D721Med (cell line): ENCODE measurements at regions not wholly inside any gene's neighbourhood (a gene's known extent, or its start where the extent isn't known, plus 50 kb on each side); places are given as distances from the start of the nearest gene placed in this dataset.

ENCODE experiments used
- DNase-seq: peaks from one replicate; pipeline ENCODE4 v3.0.0; 2011; ENCODE audit warnings: low spot score; ENCODE audit not compliant: insufficient read length
- FAIRE-seq: peaks from 2 replicates; lab custom pipeline; 2011; peaks lifted over from hg19 to GRCh38; lab: Jason Lieb, UNC
- TF ChIP-seq, protein P1 (sequence below): IDR thresholded peaks from 2 replicates; pipeline ENCODE4 v1.5.1; 2012; ENCODE audit warnings: mild to moderate bottlenecking, control low read depth; ENCODE audit not compliant: insufficient read depth; ENCODE audit errors: missing control alignments

GRCh38 chr4:136768925-136769275, 763.4 kb downstream of the PCDH18 start:
- DNase-seq (no peak), FAIRE-seq (no peak)
- TF ChIP-seq, protein P1, sequence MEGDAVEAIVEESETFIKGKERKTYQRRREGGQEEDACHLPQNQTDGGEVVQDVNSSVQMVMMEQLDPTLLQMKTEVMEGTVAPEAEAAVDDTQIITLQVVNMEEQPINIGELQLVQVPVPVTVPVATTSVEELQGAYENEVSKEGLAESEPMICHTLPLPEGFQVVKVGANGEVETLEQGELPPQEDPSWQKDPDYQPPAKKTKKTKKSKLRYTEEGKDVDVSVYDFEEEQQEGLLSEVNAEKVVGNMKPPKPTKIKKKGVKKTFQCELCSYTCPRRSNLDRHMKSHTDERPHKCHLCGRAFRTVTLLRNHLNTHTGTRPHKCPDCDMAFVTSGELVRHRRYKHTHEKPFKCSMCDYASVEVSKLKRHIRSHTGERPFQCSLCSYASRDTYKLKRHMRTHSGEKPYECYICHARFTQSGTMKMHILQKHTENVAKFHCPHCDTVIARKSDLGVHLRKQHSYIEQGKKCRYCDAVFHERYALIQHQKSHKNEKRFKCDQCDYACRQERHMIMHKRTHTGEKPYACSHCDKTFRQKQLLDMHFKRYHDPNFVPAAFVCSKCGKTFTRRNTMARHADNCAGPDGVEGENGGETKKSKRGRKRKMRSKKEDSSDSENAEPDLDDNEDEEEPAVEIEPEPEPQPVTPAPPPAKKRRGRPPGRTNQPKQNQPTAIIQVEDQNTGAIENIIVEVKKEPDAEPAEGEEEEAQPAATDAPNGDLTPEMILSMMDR: no peak

DNA sequence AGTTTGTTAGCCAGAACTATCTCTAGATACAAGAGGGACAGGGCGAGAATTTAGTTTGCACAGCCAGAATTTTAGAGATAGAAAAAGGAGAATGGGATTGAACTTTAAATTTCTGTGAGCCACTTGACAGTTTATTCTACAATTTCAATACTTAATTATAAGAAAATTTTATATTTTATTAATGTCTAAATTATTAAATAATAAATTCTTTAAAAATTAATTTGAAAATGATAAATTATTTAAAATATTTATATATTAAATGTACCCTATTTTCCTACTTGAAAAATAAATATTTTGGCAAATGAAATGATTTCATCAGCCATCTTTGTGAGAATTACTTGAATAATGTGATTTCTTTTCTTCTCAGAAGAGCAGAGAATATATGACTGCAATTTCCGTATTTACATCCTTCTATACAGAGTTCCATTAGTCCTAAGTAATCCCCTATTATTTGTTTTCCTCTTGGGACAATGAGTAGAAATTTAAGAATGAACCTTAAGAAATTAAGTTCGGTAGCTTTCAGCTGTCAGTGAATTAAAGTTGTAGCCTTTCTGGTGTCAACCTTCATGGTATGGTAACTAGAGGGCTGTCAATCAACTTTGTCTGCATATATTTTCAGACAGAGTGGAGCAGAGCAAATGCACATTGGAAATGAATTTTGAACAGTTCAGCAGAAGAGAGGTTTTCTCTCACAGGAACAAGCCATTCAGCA, 763.9 kb downstream of the PCDH18 start:
- FAIRE-seq: no peak

DNA sequence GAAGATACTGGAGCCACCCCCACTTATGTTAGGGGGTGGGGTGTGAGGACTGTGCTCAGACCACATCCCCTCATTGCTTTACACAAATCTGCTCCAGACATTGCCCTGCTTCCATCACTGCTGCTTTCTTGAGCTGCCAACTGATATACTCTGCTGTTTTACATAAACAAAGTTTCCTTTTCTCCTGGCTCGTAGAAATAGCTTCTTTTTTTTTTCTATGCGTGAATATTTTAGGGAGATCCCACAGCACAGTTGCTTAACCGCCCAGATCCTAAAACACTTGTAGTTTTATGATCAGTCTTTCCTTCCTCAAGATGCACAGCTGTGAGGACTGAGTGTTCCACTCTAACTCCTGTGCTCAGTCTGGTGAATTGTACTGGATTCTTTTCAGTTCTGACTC, 768.4 kb downstream of the PCDH18 start:
- FAIRE-seq (no peak), DNase-seq (no peak)
- TF ChIP-seq, protein P1: no peak

More for the DNA sequence above, 763.9 kb downstream of the PCDH18 start:
- no peak for DNase-seq
- TF ChIP-seq, protein P1: no peak

DNA sequence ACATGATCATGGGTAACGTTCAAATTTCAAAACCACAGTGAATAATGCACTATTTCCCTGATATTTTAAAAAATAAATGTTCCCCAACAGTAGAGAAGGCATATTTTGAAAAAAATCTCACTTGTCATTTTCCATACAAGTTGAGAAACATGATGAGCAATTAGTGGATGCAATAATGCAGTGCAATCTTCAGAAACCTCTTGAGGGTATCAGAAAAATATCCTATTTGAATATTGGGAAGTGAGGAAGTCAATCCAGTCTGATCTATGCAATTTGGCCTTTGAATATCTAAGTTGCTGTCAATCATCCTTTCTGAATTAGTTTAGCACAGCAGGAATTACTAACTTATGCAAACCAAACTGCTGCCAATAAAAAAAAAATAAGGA, 776.8 kb downstream of the PCDH18 start:
- FAIRE-seq (no peak), DNase-seq (no peak)
- TF ChIP-seq, protein P1: no peak

DNA sequence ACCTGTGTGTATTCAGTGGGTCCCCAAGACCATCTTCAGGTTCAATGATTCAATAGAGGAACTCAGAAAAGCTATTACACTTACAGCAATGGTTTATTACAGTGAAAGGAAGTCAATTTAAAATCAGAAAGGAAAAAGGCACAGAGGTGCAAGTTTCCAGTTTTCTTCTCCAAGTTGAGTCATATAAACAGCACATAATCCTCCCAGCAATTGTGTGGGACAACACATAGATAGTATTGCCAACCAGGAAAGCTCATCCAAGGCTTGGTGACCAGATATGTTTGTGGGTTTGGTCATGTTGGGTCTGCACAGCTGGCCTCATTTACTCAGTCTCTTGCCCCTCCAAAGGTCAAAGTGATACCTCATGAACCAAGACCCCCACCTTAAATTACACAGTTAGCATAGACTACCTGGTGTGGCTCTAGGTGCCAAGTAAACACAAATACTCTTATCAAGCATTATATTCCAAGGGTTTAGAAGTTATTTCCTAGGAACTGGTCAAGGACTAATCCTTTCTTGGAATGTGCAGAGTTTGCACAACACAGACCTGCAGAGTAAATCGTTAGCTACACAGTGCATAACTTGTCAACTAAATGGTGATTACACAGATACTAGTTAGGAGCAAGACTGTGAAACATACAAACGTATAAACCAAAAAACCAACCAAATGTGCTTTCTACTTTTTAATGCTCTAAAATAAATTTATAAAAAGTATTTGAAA, 777.3 kb downstream of the PCDH18 start:
- TF ChIP-seq, protein P1: no peak
- DNase-seq (no peak), FAIRE-seq (no peak)

DNA sequence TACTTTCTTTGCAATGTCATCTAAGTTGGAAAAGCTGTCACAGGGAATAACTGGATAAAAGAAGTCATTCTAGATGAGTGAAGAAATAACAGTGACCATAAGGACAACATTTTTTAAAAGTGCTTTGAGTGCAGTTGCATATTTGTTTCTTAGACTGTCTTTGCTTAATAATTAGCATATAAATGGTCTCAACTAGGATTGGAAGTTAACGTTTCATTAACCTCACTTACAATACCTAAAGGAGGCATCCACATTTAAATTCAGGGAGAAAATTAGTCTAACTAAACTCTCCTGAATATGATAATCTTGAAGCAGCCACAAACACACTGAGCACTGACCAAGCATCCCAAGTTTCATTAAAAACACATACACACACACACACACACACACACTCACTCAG, 780.7 kb downstream of the PCDH18 start:
- TF ChIP-seq, protein P1: no peak
- FAIRE-seq (no peak), DNase-seq (no peak)

DNA sequence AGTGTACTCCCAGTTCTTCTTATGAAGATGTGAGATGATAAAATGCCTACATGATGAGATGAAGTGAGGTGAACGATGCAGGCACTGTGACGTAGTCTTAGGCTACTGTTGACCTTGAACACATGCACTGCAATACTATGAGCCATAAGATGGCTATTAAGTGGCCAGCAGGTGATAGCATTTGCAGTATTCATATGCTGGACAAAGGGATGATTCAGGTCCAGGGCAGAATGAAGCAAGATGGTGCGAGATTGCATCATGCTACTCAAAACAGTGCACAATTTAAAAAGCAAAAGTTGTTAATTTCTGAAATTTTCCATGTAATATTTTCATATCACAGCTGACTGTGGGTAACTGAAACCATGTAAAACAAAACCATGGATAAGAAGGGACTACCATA, 781.4 kb downstream of the PCDH18 start:
- FAIRE-seq (no peak), DNase-seq (no peak)
- TF ChIP-seq, protein P1: no peak
